ENCODE measurements at regions not wholly inside any gene's neighbourhood (a gene's known extent, or its start where the extent isn't known, plus 50 kb on each side); places are given as distances from the start of the nearest gene placed in this dataset.

GRCh38 chr2:217513258-217513657 is 489.5 kb downstream of the TNS1 start:
- no peak for TF ChIP-seq CTCF (IDR thresholded peaks at IDR 0.05)
- TF ChIP-seq ZFX (IDR thresholded peaks at IDR 0.05; ENCODE audit: borderline replicate concordance): no peak
